Upper lobe of left lung (tissue), 6 donors: ENCODE measurements at regions not wholly inside any gene's neighbourhood (a gene's known extent, or its start where the extent isn't known, plus 50 kb on each side); places are given as distances from the start of the nearest gene placed in this dataset.

Source experiments
- ATAC-seq, 2 donors: fragments of 200-7000 bp; cut with Tn5 transposase; one replicate each; pipeline ENCODE4 v1.9.1; 2022; ENCODE audit warnings: mild to moderate bottlenecking in 2 of 2, moderate library complexity in 2 of 2; ENCODE audit not compliant: low FRiP score in 2 of 2
- DNase-seq, 2 donors: peaks; one replicate each; pipeline ENCODE4 v3.0.0-alpha.2; 2019 to 2020
- H3K27ac ChIP-seq, 4 donors: fragments of 200-600 bp; sonication (generic); one replicate each; pipeline ENCODE4 v1.5.1; 2016 to 2019
- H3K27me3 ChIP-seq, 4 donors: fragments of 200-600 bp; sonication (generic); one replicate each; pipeline ENCODE4 v1.5.1; 2017 to 2019
- H3K36me3 ChIP-seq, 4 donors: fragments of 200-600 bp; sonication (generic); one replicate each; pipeline ENCODE4 v1.5.1; 2016 to 2019
- H3K4me1 ChIP-seq, 4 donors: fragments of 200-600 bp; sonication (generic); one replicate each; pipeline ENCODE4 v1.5.1; 2018 to 2019
- H3K4me3 ChIP-seq, 4 donors: fragments of 200-600 bp; sonication (generic); one replicate each; pipeline ENCODE4 v1.5.1; 2017 to 2019; ENCODE audit warnings: mild to moderate bottlenecking in 2 of 4, moderate library complexity in 1 of 4
- H3K9me3 ChIP-seq, 4 donors: fragments of 200-600 bp; sonication (generic); one replicate each; pipeline ENCODE4 v1.5.1; 2018 to 2019
- EP300 ChIP-seq, 4 donors: sonication (generic); formaldehyde crosslinking; IDR thresholded peaks; one replicate each; pipeline ENCODE4 v1.5.1; 2017; ENCODE audit warnings: antibody characterized with exemption in 4 of 4, control low read depth in 2 of 4
- POLR2A ChIP-seq, 4 donors: fragments of 450-650 bp; IDR thresholded peaks; one replicate each; pipeline ENCODE4 v1.5.1; 2016 to 2017; ENCODE audit warnings: antibody characterized with exemption in 4 of 4, mild to moderate bottlenecking in 2 of 4
- POLR2AphosphoS5 ChIP-seq, 2 donors: sonication (generic); formaldehyde crosslinking; IDR thresholded peaks; one replicate each; pipeline ENCODE4 v1.5.1; 2017; ENCODE audit warnings: antibody characterized with exemption in 2 of 2
- WGBS, 2 donors: methylation state at CpG; one replicate each; pipeline ENCODE4 v1.1.5; 2017 to 2018; 5-methylcytosine and 5-hydroxymethylcytosine counted together
- TF ChIP-seq, protein P1 (sequence below), 6 experiments: fragments of 450-650 bp in 4 of 6; fragments of 200-600 bp in 2 of 6; sonication (generic) in 2 of 6; IDR thresholded peaks; one replicate each; pipeline ENCODE4 v1.5.1; 2016 to 2019; ENCODE audit warnings: antibody characterized with exemption in 6 of 6
- donor health status: DM: no; HTN: no; CAD: no; lungs with moderate emphysema.
- donor health status: DM: no; HTN: yes; CAD: no; lungs with severe emphysema.

DNA sequence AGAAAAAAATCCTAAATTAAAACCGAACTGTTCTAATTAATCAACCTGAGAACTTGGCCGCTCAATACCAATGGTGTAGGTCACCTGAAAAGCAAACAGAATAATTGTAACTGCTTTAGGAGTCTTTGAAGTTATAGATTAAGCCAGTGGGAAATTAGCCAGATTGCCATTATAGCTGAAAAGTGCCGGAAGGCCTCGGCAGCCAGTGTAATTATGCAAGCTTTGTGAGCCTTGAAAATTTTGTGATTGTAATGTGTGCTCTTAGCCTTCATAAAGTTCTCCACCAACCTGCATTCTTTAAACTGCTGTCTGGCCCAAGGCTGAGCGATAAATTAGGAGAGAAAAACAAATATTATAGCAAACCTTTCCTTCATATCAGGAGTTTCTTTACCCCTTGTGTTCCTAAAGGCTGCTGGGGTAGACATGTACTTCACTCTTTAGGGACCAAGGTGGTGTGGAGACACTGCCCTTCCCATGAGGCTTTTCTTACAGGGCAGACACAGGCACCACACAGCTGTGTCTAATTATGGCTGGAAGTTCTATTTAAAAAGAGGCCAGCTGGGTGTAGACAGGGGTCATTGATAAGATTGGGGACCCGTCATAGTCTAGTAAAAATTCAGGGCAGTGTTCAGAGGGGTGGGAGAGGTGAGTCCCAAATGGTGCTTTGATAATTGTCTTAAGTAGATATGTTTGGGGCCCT, 991.2 kb downstream of the FLRT2 start:
- no peak for TF ChIP-seq POLR2A (IDR thresholded peaks at IDR 0.05)
- TF ChIP-seq EP300 (IDR thresholded peaks at IDR 0.05) = no peak
- TF ChIP-seq, protein P1, sequence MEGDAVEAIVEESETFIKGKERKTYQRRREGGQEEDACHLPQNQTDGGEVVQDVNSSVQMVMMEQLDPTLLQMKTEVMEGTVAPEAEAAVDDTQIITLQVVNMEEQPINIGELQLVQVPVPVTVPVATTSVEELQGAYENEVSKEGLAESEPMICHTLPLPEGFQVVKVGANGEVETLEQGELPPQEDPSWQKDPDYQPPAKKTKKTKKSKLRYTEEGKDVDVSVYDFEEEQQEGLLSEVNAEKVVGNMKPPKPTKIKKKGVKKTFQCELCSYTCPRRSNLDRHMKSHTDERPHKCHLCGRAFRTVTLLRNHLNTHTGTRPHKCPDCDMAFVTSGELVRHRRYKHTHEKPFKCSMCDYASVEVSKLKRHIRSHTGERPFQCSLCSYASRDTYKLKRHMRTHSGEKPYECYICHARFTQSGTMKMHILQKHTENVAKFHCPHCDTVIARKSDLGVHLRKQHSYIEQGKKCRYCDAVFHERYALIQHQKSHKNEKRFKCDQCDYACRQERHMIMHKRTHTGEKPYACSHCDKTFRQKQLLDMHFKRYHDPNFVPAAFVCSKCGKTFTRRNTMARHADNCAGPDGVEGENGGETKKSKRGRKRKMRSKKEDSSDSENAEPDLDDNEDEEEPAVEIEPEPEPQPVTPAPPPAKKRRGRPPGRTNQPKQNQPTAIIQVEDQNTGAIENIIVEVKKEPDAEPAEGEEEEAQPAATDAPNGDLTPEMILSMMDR (IDR thresholded peaks at IDR 0.05) = no peak
- TF ChIP-seq POLR2AphosphoS5 (IDR thresholded peaks at IDR 0.05) = no peak
- DNase-seq (no peak), ATAC-seq (no peak)
- no peaks in the 10 kb centered on the region for H3K36me3 ChIP-seq
- H3K4me1 ChIP-seq = no peaks in the 10 kb centered on the region
- WGBS, 2 donors = 54 to 56% methylated on average over 6 of the region's 6 CpGs
- no peak overlapping the region for H3K4me3 ChIP-seq
- no peak overlapping the region for H3K27ac ChIP-seq
- H3K9me3 ChIP-seq = no peaks in the 10 kb centered on the region
- H3K27me3 ChIP-seq = no peaks in the 10 kb centered on the region

DNA sequence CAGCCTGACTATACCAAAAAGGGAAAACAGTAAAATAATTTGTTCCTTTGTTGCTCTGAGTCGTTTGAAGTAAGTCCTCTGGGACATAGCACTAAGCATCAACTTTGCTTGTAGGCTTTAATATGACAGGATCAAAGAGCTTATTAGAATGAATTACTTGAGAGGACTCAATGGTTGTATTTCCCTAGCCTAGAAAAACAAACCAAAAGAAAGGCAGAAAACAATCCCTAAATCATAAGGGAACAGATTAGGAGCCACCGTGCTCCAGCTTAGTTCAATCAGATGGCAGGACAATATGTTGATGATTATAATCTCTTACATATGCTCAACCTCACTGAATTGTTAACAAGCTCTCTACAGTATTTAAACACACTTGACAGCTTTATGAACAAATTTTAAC, 988.4 kb downstream of the FLRT2 start:
- Histone ChIP-seq H3K9me3 (no peaks in the 10 kb centered on the region), H3K4me1 (no peaks in the 10 kb centered on the region), H3K27ac (no peak overlapping the region), H3K27me3 (no peaks in the 10 kb centered on the region), H3K36me3 (no peaks in the 10 kb centered on the region), H3K4me3 (no peak overlapping the region)
- WGBS, 2 donors = 37 to 40% methylated on average over 2 of the region's 2 CpGs
- DNase-seq (no peak), ATAC-seq (no peak)
- TF ChIP-seq POLR2A (IDR thresholded peaks at IDR 0.05) (no peak), POLR2AphosphoS5 (IDR thresholded peaks at IDR 0.05) (no peak), EP300 (IDR thresholded peaks at IDR 0.05) (no peak)
- TF ChIP-seq, protein P1 (IDR thresholded peaks at IDR 0.05) = no peak

DNA sequence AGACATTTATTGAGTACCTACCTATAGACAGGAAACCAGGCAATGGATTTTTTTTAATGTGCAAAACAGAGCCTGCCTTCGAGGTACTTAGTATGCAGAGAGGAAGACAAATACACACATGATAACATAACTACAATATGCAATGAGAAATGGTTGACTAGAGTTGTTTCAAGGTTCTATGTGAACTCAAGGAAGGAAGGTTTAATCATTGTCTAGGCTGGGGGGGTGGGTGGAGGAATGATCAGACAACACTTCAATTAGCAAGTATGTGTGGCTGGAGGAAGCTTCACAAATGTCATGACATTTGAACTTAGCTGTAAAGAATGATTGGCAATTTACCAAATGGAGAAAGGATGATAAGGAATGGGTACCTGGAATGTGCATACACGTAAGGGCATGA, 985.3 kb downstream of the FLRT2 start:
- no peak overlapping the region for H3K27ac ChIP-seq
- TF ChIP-seq POLR2AphosphoS5 (IDR thresholded peaks at IDR 0.05) = no peak
- no peak for TF ChIP-seq POLR2A (IDR thresholded peaks at IDR 0.05)
- TF ChIP-seq, protein P1 (IDR thresholded peaks at IDR 0.05) = no peak
- no peak for TF ChIP-seq EP300 (IDR thresholded peaks at IDR 0.05)
- H3K4me3 ChIP-seq = no peak overlapping the region
- no peaks in the 10 kb centered on the region for H3K9me3 ChIP-seq
- H3K27me3 ChIP-seq = no peaks in the 10 kb centered on the region
- no peak for ATAC-seq
- 62 to 63% methylated on average over 2 of the region's 2 CpGs for WGBS, 2 donors
- H3K36me3 ChIP-seq = no peaks in the 10 kb centered on the region
- H3K4me1 ChIP-seq = no peaks in the 10 kb centered on the region
- DNase-seq = no peak

DNA sequence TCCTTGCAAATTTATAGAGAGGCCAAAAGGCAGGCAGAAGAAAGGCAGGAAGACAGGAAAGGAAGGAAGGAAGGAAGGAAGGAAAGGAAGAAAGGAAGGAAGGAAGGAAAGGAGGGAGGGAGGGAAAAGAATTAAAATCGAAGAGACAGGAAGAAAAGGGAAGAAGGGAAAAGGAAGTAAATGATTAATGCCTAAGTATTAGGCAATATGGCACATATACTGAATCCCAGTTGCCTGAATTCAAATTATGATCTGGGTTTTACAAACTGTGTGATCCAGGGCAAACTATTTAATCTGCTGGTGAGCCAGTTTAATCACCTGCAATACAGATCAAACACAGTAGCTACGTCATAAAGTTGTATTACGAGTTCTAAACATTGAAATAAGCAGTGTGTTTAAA, 983.6 kb downstream of the FLRT2 start:
- Histone ChIP-seq H3K27ac (no peak overlapping the region), H3K36me3 (no peaks in the 10 kb centered on the region), H3K4me1 (no peaks in the 10 kb centered on the region), H3K9me3 (no peaks in the 10 kb centered on the region), H3K27me3 (no peaks in the 10 kb centered on the region), H3K4me3 (no peak overlapping the region)
- no peak for DNase-seq
- 65 to 67% methylated on average over 3 of the region's 3 CpGs for WGBS, 2 donors
- TF ChIP-seq EP300 (IDR thresholded peaks at IDR 0.05) = no peak
- ATAC-seq = no peak

DNA sequence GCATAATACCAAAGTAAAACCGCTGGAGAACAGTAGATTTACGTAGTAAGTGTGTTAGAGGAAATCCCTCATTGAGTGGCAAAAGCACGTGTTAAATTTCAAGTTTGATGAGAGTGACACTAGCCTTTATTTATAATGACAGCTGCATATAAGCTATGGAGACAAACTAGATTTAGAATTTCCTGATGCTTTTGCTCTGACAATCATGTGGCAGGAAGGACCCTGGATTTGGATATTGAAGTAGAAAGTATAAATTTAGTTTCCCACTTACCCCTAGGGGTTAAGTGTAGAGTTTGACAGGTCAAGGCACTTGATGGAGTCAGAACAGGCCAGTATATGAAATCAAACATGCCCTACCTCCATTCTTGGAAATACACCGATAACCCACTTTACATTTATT, 983.1 kb downstream of the FLRT2 start:
- TF ChIP-seq, protein P1 (IDR thresholded peaks at IDR 0.05) = no peak
- no peak for TF ChIP-seq POLR2A (IDR thresholded peaks at IDR 0.05)
- TF ChIP-seq POLR2AphosphoS5 (IDR thresholded peaks at IDR 0.05) = no peak
- no peak for TF ChIP-seq EP300 (IDR thresholded peaks at IDR 0.05)
- no peaks in the 10 kb centered on the region for H3K4me1 ChIP-seq
- 67 to 70% methylated on average over 4 of the region's 4 CpGs for WGBS, 2 donors

More for the DNA sequence above, 983.1 kb downstream of the FLRT2 start:
- ATAC-seq (no peak), DNase-seq (no peak)
- Histone ChIP-seq H3K4me3 (no peak overlapping the region), H3K9me3 (no peaks in the 10 kb centered on the region), H3K36me3 (no peaks in the 10 kb centered on the region), H3K27ac (no peak overlapping the region), H3K27me3 (no peaks in the 10 kb centered on the region)
